Thyroid gland (tissue), 4 donors: ENCODE measurements at regions not wholly inside any gene's neighbourhood (a gene's known extent, or its start where the extent isn't known, plus 50 kb on each side); places are given as distances from the start of the nearest gene placed in this dataset.

Experiments
- DNase-seq, 2 donors: peaks; one replicate each; pipeline ENCODE4 v3.0.0-alpha.2; 2019
- H3K27ac ChIP-seq, 3 donors: fragments of 200-600 bp; sonication (generic); 1 replicate in 2 of 3; 2 replicates in 1 of 3; pipeline ENCODE4 v1.5.1; 2016 to 2019; ENCODE audit warnings: mild to moderate bottlenecking in 1 of 3, moderate library complexity in 1 of 3
- H3K27me3 ChIP-seq: fragments of 200-600 bp; sonication (generic); one replicate; pipeline ENCODE4 v1.5.1; 2019
- H3K36me3 ChIP-seq, 2 donors: fragments of 200-600 bp; sonication (generic); one replicate each; pipeline ENCODE4 v1.5.1; 2016 to 2019
- H3K4me1 ChIP-seq, 2 donors: fragments of 200-600 bp; sonication (generic); one replicate each; pipeline ENCODE4 v1.5.1; 2017 to 2019
- H3K4me3 ChIP-seq, 3 donors: fragments of 200-600 bp; sonication (generic); replicated peaks in 1 of 3; 1 replicate in 2 of 3; 2 replicates in 1 of 3; pipeline ENCODE4 v1.5.1; 2016; ENCODE audit warnings: mild to moderate bottlenecking in 1 of 3
- H3K9me3 ChIP-seq: fragments of 200-600 bp; sonication (generic); one replicate; pipeline ENCODE4 v1.5.1; 2017
- CTCF ChIP-seq, 6 experiments: fragments of 200-600 bp in 3 of 6; fragments of 450-650 bp in 3 of 6; sonication (generic) in 3 of 6; IDR thresholded peaks; one replicate each; pipeline ENCODE4 v1.5.1; 2016 to 2019; ENCODE audit warnings: antibody characterized with exemption in 6 of 6, mild to moderate bottlenecking in 2 of 6, inconsistent platforms in 1 of 6, moderate library complexity in 1 of 6
- POLR2A ChIP-seq, 2 donors: fragments of 450-650 bp; IDR thresholded peaks; one replicate each; pipeline ENCODE4 v1.6.1; 2017; ENCODE audit warnings: antibody characterized with exemption in 2 of 2, mild to moderate bottlenecking in 2 of 2, moderate library complexity in 1 of 2
- WGBS, 2 donors: methylation state at CpG; one replicate each; pipeline ENCODE4 v1.1.5; 2017; 5-methylcytosine and 5-hydroxymethylcytosine counted together
- intact Hi-C: fragments of 100-400 bp; cut with DNase I; formaldehyde crosslinking; loops from one replicate; pipeline ENCODE4 v1.15.1; 2023

GRCh38 chr17:77297693-77298666 is 157.2 kb downstream of the SEC14L1 start:
- Histone ChIP-seq H3K27me3 (no peaks in the 10 kb centered on the region), H3K4me1 (peaks cover 8 to 10% of the 10 kb centered on the region in 2 donors), H3K36me3 (no peaks in the 10 kb centered on the region), H3K4me3 (no peak overlapping the region), H3K9me3 (no peaks in the 10 kb centered on the region), H3K27ac (no peak overlapping the region)
- TF ChIP-seq POLR2A (IDR thresholded peaks at IDR 0.05) = no peak
- WGBS, 2 donors = 86 to 94% methylated on average over 5 to 8 of the region's 8 CpGs
- DNase-seq = no peak
- intact Hi-C loops = no loop called here

- Histone ChIP-seq H3K27me3 (no peaks in the 10 kb centered on the region), H3K4me1 (peaks cover 8 to 10% of the 10 kb centered on the region in 2 donors), H3K4me3 (no peak overlapping the region), H3K9me3 (no peaks in the 10 kb centered on the region), H3K36me3 (no peaks in the 10 kb centered on the region), H3K27ac (no peak overlapping the region)
- WGBS, 2 donors = 95 to 100% methylated on average over 5 of the region's 5 CpGs
- intact Hi-C loops = no loop called here
- DNase-seq = no peak
- no peak for TF ChIP-seq CTCF (IDR thresholded peaks at IDR 0.05)
- no peak for TF ChIP-seq POLR2A (IDR thresholded peaks at IDR 0.05)
Measured at GRCh38 chr17:77298811-77299210, 158.0 kb downstream of the SEC14L1 start.

GRCh38 chr17:77299256-77300015 is 158.7 kb downstream of the SEC14L1 start:
- no peak for TF ChIP-seq CTCF (IDR thresholded peaks at IDR 0.05)
- no peak for TF ChIP-seq POLR2A (IDR thresholded peaks at IDR 0.05)
- Histone ChIP-seq H3K36me3 (no peaks in the 10 kb centered on the region), H3K4me1 (peaks cover 13 to 16% of the 10 kb centered on the region in 2 donors), H3K9me3 (no peaks in the 10 kb centered on the region), H3K27ac (no peak overlapping the region), H3K27me3 (no peaks in the 10 kb centered on the region), H3K4me3 (no peak overlapping the region)
- no peak for DNase-seq
- intact Hi-C loops = no loop called here
- 74 to 97% methylated on average over 3 to 6 of the region's 6 CpGs for WGBS, 2 donors

- Histone ChIP-seq H3K4me3 (no peak overlapping the region), H3K36me3 (no peaks in the 10 kb centered on the region), H3K27ac (no peak overlapping the region), H3K27me3 (no peaks in the 10 kb centered on the region), H3K9me3 (no peaks in the 10 kb centered on the region), H3K4me1 (peaks cover 13 to 21% of the 10 kb centered on the region in 2 donors)
- WGBS, 2 donors = 79 to 95% methylated on average over 3 to 4 of the region's 4 CpGs
- DNase-seq = no peak
- intact Hi-C loops = no loop called here
- TF ChIP-seq POLR2A (IDR thresholded peaks at IDR 0.05) (no peak), CTCF (IDR thresholded peaks at IDR 0.05) (no peak)
Measured at GRCh38 chr17:77300016-77300686, 159.4 kb downstream of the SEC14L1 start.

GRCh38 chr17:77301694-77302266 is 161.0 kb downstream of the SEC14L1 start:
- Histone ChIP-seq H3K36me3 (no peaks in the 10 kb centered on the region), H3K4me1 (peaks cover 13 to 21% of the 10 kb centered on the region in 2 donors), H3K27ac (peak overlapping the region in 2 of 3 donors; percentile 40 to 41), H3K27me3 (no peaks in the 10 kb centered on the region), H3K4me3 (no peak overlapping the region), H3K9me3 (no peaks in the 10 kb centered on the region)
- DNase-seq = no peak
- TF ChIP-seq POLR2A (IDR thresholded peaks at IDR 0.05) (no peak), CTCF (IDR thresholded peaks at IDR 0.05) (no peak)
- intact Hi-C loops = no loop called here
- 79 to 81% methylated on average over 8 of the region's 8 CpGs for WGBS, 2 donors
